ENCODE measurements at regions not wholly inside any gene's neighbourhood (a gene's known extent, or its start where the extent isn't known, plus 50 kb on each side); places are given as distances from the start of the nearest gene placed in this dataset.

GRCh38 chr1:55926906-55927471 lies 652.4 kb downstream of the PLPP3 start:
- TF ChIP-seq CTCF (IDR thresholded peaks at IDR 0.05; ENCODE audit: borderline replicate concordance, insufficient read depth, low read depth, low read length): no peak
- H3K4me3 ChIP-seq (ENCODE audit: low read depth, low read length): no peak overlapping the region

- no peak for TF ChIP-seq CTCF (IDR thresholded peaks at IDR 0.05; ENCODE audit: borderline replicate concordance, insufficient read depth, low read depth, low read length)
These were observed 662.5 kb downstream of the PLPP3 start for GRCh38 chr1:55916907-55917306.

GRCh38 chr1:55916481-55916880 lies 662.9 kb downstream of the PLPP3 start:
- TF ChIP-seq CTCF (IDR thresholded peaks at IDR 0.05; ENCODE audit: borderline replicate concordance, insufficient read depth, low read depth, low read length): no peak
- H3K4me3 ChIP-seq (ENCODE audit: low read depth, low read length): no peak overlapping the region

More at GRCh38 chr1:55916907-55917306, 662.5 kb downstream of the PLPP3 start:
- no peak overlapping the region for H3K4me3 ChIP-seq (ENCODE audit: low read depth, low read length)

GRCh38 chr1:55913565-55913964 lies 665.8 kb downstream of the PLPP3 start:
- H3K4me3 ChIP-seq (ENCODE audit: low read depth, low read length): no peak overlapping the region
- no peak for TF ChIP-seq CTCF (IDR thresholded peaks at IDR 0.05; ENCODE audit: borderline replicate concordance, insufficient read depth, low read depth, low read length)

- H3K4me3 ChIP-seq (ENCODE audit: low read depth, low read length): no peak overlapping the region
- TF ChIP-seq CTCF (IDR thresholded peaks at IDR 0.05; ENCODE audit: borderline replicate concordance, insufficient read depth, low read depth, low read length): no peak
These were observed 666.9 kb downstream of the PLPP3 start for GRCh38 chr1:55912438-55912837.

GRCh38 chr1:55904541-55904940 lies 674.8 kb downstream of the PLPP3 start:
- no peak for TF ChIP-seq CTCF (IDR thresholded peaks at IDR 0.05; ENCODE audit: borderline replicate concordance, insufficient read depth, low read depth, low read length)
- H3K4me3 ChIP-seq (ENCODE audit: low read depth, low read length): no peak overlapping the region

GRCh38 chr1:55898181-55898580 lies 681.2 kb downstream of the PLPP3 start:
- no peak overlapping the region for H3K4me3 ChIP-seq (ENCODE audit: low read depth, low read length)
- TF ChIP-seq CTCF (IDR thresholded peaks at IDR 0.05; ENCODE audit: borderline replicate concordance, insufficient read depth, low read depth, low read length): no peak

Data from GM12875 (cell line).